Body of pancreas (tissue), 4 donors: ENCODE measurements at regions not wholly inside any gene's neighbourhood (a gene's known extent, or its start where the extent isn't known, plus 50 kb on each side); places are given as distances from the start of the nearest gene placed in this dataset.

Source experiments
- ATAC-seq: fragments of 150-250 bp; one replicate; pipeline ENCODE4 v1.9.1; 2016
- DNase-seq, 4 donors: peaks; one replicate each; pipeline ENCODE4 v3.0.0-alpha.2; 2019
- H3K27ac ChIP-seq, 4 donors: fragments of 200-600 bp; sonication (generic); 1 replicate in 3 of 4; 2 replicates in 1 of 4; pipeline versions ENCODE4 v1.5.1 to v1.6.1; 2016 to 2019; ENCODE audit warnings: mild to moderate bottlenecking in 1 of 4, mixed read lengths in 1 of 4, moderate library complexity in 1 of 4
- H3K27me3 ChIP-seq, 2 donors: fragments of 200-600 bp; sonication (generic); one replicate each; pipeline ENCODE4 v1.6.0; 2016; ENCODE audit warnings: mild to moderate bottlenecking in 1 of 2
- H3K36me3 ChIP-seq, 2 donors: fragments of 200-600 bp; sonication (generic); replicated peaks in 1 of 2; 2 replicates each; pipeline ENCODE4 v1.5.1; 2016; ENCODE audit warnings: low read depth in 2 of 2; ENCODE audit not compliant: insufficient read depth in 1 of 2
- H3K4me1 ChIP-seq: fragments of 200-600 bp; sonication (generic); one replicate; pipeline ENCODE4 v1.6.0; 2016
- H3K4me3 ChIP-seq, 2 donors: fragments of 200-600 bp; sonication (generic); 1 replicate in 1 of 2; 2 replicates in 1 of 2; pipeline ENCODE4 v1.5.1; 2016 to 2019
- H3K9me3 ChIP-seq, 3 donors: fragments of 200-600 bp; sonication (generic); 1 replicate in 2 of 3; 2 replicates in 1 of 3; pipeline ENCODE4 v1.5.1; 2016
- POLR2A ChIP-seq, 3 donors: fragments of 450-650 bp; IDR thresholded peaks; one replicate each; pipeline ENCODE4 v1.6.1; 2016; ENCODE audit warnings: antibody characterized with exemption in 3 of 3, mild to moderate bottlenecking in 2 of 3
- WGBS, 2 donors: methylation state at CpG; one replicate each; pipeline ENCODE4 v1.1.5; 2017; 5-methylcytosine and 5-hydroxymethylcytosine counted together
- intact Hi-C: fragments of 100-400 bp; cut with DNase I; formaldehyde crosslinking; loops from one replicate; pipeline ENCODE4 v1.15.1; 2023
- TF ChIP-seq, protein P1 (sequence below), 7 experiments: fragments of 450-650 bp in 4 of 7; fragments of 200-600 bp in 3 of 7; sonication (generic) in 3 of 7; IDR thresholded peaks; one replicate each; pipeline ENCODE4 v1.5.1; 2016 to 2019; ENCODE audit warnings: antibody characterized with exemption in 7 of 7

DNA sequence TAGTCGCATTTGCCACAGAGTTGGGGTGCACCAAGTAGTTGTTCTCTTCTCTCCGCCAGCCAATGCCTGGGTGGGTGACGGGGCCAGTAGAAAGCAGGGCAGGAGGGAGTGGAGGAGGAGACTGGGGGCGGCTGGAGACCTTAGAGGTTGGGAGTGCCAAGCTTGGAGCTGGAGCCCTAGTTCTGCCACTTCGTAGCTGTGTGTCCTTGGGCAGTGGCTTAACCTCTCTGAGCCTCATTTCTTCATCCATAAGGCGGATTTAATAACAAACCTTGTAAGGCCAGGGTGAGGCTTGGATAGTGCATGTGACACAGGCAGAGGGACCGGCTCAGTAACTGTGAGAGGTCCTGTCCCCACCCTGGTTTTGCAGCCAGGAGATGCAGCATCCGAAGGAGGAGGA is 81.1 kb upstream of the LHX5 start:
- ATAC-seq, result no peak
- intact Hi-C loops, result no loop called here
- 63 to 78% methylated on average over 4 to 7 of the region's 8 CpGs for WGBS, 2 donors
- no peaks in the 10 kb centered on the region for H3K36me3 ChIP-seq
- H3K4me3 ChIP-seq, result no peak overlapping the region
- TF ChIP-seq, protein P1, sequence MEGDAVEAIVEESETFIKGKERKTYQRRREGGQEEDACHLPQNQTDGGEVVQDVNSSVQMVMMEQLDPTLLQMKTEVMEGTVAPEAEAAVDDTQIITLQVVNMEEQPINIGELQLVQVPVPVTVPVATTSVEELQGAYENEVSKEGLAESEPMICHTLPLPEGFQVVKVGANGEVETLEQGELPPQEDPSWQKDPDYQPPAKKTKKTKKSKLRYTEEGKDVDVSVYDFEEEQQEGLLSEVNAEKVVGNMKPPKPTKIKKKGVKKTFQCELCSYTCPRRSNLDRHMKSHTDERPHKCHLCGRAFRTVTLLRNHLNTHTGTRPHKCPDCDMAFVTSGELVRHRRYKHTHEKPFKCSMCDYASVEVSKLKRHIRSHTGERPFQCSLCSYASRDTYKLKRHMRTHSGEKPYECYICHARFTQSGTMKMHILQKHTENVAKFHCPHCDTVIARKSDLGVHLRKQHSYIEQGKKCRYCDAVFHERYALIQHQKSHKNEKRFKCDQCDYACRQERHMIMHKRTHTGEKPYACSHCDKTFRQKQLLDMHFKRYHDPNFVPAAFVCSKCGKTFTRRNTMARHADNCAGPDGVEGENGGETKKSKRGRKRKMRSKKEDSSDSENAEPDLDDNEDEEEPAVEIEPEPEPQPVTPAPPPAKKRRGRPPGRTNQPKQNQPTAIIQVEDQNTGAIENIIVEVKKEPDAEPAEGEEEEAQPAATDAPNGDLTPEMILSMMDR (IDR thresholded peaks at IDR 0.05), result no peak
- no peak for TF ChIP-seq POLR2A (IDR thresholded peaks at IDR 0.05)
- H3K27me3 ChIP-seq, result no peaks in the 10 kb centered on the region
- DNase-seq, result no peak
- no peaks in the 10 kb centered on the region for H3K4me1 ChIP-seq
- peaks cover 0 to 11% (median 0%) of the 10 kb centered on the region in 3 donors for H3K9me3 ChIP-seq
- H3K27ac ChIP-seq, result no peak overlapping the region

DNA sequence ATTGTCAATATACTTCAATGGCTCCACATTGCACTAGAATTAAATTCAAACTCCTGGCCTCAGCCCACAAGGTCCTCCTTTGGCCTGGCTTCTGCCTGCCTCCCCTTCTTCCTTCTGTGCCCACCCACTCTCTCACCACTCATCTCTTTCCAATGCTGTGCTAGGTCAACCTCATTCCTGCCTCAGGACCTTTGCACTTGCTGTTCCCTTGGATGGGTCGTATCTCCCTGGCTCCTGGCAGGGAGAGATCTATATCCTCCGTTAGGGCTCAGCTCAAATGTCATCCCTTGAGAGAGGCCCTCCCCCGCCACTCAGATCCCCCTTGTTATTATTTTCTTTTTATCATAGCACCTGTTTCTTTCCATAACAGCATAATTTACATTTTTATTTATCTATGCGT is 79.9 kb upstream of the LHX5 start:
- no peak overlapping the region for H3K27ac ChIP-seq
- H3K27me3 ChIP-seq, result no peaks in the 10 kb centered on the region
- no peaks in the 10 kb centered on the region for H3K4me1 ChIP-seq
- intact Hi-C loops, result no loop called here
- no peaks in the 10 kb centered on the region for H3K36me3 ChIP-seq
- no peak overlapping the region for H3K4me3 ChIP-seq
- WGBS, 2 donors, result 59 to 61% methylated on average over 4 of the region's 4 CpGs
- DNase-seq, result no peak
- TF ChIP-seq, protein P1 (IDR thresholded peaks at IDR 0.05), result no peak
- TF ChIP-seq POLR2A (IDR thresholded peaks at IDR 0.05), result no peak
- no peak for ATAC-seq
- H3K9me3 ChIP-seq, result peaks cover 0 to 7% (median 0%) of the 10 kb centered on the region in 3 donors

DNA sequence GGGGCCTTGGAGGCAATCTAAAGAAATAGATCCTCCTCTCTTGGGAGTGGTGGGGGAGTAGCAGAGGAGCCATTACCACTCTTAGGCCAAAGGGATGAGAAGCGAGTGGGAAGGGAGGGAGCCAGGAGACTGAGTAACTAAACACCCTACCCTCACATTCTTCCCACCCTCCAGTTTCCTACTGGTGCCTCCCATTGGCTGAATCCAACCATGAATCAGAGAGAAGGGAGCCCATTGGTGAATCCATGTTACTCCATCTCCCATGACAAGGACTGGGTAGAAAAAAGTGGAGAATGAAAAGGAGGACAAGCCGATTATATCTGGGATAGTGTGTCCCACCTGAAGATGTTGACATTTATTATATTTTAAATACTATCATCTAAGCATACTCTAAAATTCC is 76.8 kb upstream of the LHX5 start:
- no peaks in the 10 kb centered on the region for H3K27me3 ChIP-seq
- intact Hi-C loops, result no loop called here
- H3K4me1 ChIP-seq, result no peaks in the 10 kb centered on the region
- TF ChIP-seq, protein P1 (IDR thresholded peaks at IDR 0.05), result no peak
- TF ChIP-seq POLR2A (IDR thresholded peaks at IDR 0.05), result no peak
- DNase-seq, result no peak
- H3K4me3 ChIP-seq, result no peak overlapping the region
- no peak overlapping the region for H3K27ac ChIP-seq
- no peaks in the 10 kb centered on the region for H3K36me3 ChIP-seq
- WGBS, 2 donors, result 74 to 76% methylated on average over 2 of the region's 2 CpGs
- ATAC-seq, result no peak
- H3K9me3 ChIP-seq, result peaks cover 0 to 7% (median 0%) of the 10 kb centered on the region in 3 donors

DNA sequence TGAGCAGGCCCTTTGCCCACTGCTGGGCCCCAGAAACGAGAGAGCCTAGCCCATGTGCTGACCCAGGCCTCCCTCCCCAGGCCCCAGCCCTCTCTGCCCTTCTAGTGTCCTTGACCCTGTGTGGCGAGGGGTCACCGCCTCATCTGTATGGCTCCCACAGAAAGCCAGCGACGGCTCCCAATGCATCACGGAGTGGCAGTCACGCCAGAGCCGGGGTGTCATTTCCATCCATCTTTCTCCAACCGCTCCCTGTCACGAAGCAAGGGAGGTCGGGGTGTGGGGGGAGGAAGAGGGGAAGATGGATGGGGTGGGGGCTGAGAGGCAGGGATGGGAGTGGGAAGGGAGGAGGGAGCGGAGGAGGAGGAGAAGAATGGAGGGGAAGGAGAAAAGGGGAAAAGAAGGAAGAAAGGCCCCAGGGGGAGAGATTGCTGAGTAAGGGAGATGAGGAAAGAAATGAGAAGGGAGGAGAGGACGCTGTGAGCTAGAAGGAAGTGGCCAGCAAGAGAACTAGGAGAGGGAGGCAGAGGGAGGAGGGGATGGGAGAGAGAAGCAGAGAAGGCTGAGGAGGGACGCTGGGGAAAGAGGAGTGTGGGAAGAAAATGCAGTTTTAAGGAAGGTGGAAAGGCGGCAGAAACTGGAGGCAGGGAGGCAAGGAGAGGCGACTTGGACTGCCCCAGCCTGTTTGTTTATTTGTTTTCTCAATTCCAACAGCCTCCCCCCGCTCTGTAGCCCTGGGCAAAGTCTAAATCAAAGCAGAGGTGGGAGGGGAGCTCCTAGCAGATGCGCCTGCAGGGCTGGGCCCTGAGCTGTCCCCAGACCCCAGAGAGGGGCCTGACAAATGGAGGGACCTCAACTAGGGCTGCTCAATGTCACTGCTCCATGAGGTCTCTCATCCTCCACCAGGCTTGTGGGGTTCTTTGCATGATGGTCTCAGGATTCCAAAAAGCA is 75.5 kb upstream of the LHX5 start:
- Histone ChIP-seq H3K27ac (no peak overlapping the region), H3K4me1 (no peaks in the 10 kb centered on the region), H3K9me3 (peaks cover 0 to 7% (median 0%) of the 10 kb centered on the region in 3 donors), H3K36me3 (no peaks in the 10 kb centered on the region), H3K27me3 (no peaks in the 10 kb centered on the region), H3K4me3 (no peak overlapping the region)
- DNase-seq (no peak), ATAC-seq (no peak)
- no peak for TF ChIP-seq POLR2A (IDR thresholded peaks at IDR 0.05)
- TF ChIP-seq, protein P1 (IDR thresholded peaks at IDR 0.05), result no peak
- intact Hi-C loops, result no loop called here
- WGBS, 2 donors, result 12 to 17% methylated on average over 16 to 18 of the region's 18 CpGs

DNA sequence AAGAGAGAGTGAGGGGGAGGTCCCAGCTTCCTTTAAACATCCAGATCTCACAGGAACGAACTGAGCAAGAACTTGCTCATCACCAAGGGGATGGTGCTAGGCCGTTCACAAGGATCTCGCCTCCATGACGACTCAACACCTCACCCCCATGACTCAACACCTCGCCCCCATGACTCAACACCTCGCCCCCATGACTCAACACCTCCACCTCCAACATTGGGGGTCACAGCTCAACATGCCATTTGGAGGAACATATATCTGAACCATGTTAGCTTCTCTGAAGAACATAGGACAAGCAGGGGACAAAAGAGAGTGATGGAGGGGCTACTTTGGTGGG is 66.0 kb upstream of the LHX5 start:
- ATAC-seq (no peak), DNase-seq (no peak)
- no peaks in the 10 kb centered on the region for H3K9me3 ChIP-seq
- TF ChIP-seq POLR2A (IDR thresholded peaks at IDR 0.05), result no peak
- TF ChIP-seq, protein P1 (IDR thresholded peaks at IDR 0.05), result no peak
- no peak overlapping the region for H3K27ac ChIP-seq
- H3K27me3 ChIP-seq, result peaks cover 0 to 17% of the 10 kb centered on the region in 2 donors
- H3K36me3 ChIP-seq, result no peaks in the 10 kb centered on the region
- no peaks in the 10 kb centered on the region for H3K4me1 ChIP-seq
- 54 to 62% methylated on average over 6 of the region's 6 CpGs for WGBS, 2 donors
- intact Hi-C loops, result no loop called here
- H3K4me3 ChIP-seq, result no peak overlapping the region
